GM23338 (cell line): ENCODE measurements at regions not wholly inside any gene's neighbourhood (a gene's known extent, or its start where the extent isn't known, plus 50 kb on each side); places are given as distances from the start of the nearest gene placed in this dataset.

ENCODE experiments used
- CREB1 ChIP-seq: fragments of 250-450 bp; sonication (Bioruptor Pico); IDR thresholded peaks from 2 replicates; pipeline ENCODE4 v1.5.0; 2020; ENCODE audit warnings: low read depth, mild to moderate bottlenecking, moderate library complexity
- EZH2 ChIP-seq: fragments of 200-600 bp; sonication (generic); IDR thresholded peaks from one replicate; pipeline ENCODE4 v1.8.0; 2017; ENCODE audit warnings: antibody characterized with exemption, mild to moderate bottlenecking, low read depth; ENCODE audit not compliant: unreplicated experiment
- EZH2phosphoT487 ChIP-seq: fragments of 200-600 bp; sonication (generic); IDR thresholded peaks from one replicate; pipeline ENCODE4 v1.8.1; 2018; ENCODE audit warnings: antibody characterized with exemption; ENCODE audit not compliant: unreplicated experiment
- JUNB ChIP-seq: IDR thresholded peaks from one replicate; pipeline ENCODE4 v1.6.1; 2016; ENCODE audit warnings: antibody characterized with exemption; ENCODE audit not compliant: unreplicated experiment
- REST ChIP-seq: IDR thresholded peaks from one replicate; pipeline ENCODE4 v1.6.1; 2018; ENCODE audit warnings: antibody characterized with exemption; ENCODE audit not compliant: unreplicated experiment
- STAT1 ChIP-seq: IDR thresholded peaks from one replicate; pipeline ENCODE4 v1.6.1; 2016; ENCODE audit warnings: antibody characterized with exemption; ENCODE audit not compliant: unreplicated experiment
- TF ChIP-seq, protein P1 (sequence below): fragments of 250-450 bp; sonication (Bioruptor Pico); IDR thresholded peaks from 2 replicates; pipeline ENCODE4 v1.5.0; 2020; ENCODE audit warnings: mild to moderate bottlenecking, moderate library complexity

DNA sequence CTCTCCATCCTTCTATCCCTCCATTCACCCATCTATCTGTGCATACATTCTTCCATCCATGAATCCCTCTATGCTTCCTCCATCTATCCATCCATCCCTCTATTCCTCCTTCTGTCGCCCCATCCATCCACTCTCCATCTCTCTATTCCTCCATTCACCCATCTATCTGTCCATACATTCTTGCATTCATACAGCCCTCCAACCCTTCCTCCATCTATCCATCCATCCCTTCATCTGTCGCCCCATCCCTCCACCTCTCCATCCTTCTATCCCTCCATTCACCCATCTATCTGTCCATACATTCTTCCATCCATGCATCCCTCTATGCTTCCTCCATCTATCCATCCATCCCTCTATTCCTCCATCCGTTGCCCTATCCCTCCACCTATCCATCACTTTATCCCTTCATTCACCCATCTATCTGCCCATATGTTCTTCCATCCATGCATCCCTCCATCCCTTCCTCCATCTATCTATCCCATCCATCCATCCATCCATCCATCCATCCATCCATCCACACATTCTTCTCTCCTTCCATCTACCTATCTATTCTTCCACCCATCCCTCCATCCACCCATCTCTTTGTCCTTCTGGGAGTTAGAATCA, 272.5 kb upstream of the TNRC6C start (continued):
- TF ChIP-seq, protein P1, sequence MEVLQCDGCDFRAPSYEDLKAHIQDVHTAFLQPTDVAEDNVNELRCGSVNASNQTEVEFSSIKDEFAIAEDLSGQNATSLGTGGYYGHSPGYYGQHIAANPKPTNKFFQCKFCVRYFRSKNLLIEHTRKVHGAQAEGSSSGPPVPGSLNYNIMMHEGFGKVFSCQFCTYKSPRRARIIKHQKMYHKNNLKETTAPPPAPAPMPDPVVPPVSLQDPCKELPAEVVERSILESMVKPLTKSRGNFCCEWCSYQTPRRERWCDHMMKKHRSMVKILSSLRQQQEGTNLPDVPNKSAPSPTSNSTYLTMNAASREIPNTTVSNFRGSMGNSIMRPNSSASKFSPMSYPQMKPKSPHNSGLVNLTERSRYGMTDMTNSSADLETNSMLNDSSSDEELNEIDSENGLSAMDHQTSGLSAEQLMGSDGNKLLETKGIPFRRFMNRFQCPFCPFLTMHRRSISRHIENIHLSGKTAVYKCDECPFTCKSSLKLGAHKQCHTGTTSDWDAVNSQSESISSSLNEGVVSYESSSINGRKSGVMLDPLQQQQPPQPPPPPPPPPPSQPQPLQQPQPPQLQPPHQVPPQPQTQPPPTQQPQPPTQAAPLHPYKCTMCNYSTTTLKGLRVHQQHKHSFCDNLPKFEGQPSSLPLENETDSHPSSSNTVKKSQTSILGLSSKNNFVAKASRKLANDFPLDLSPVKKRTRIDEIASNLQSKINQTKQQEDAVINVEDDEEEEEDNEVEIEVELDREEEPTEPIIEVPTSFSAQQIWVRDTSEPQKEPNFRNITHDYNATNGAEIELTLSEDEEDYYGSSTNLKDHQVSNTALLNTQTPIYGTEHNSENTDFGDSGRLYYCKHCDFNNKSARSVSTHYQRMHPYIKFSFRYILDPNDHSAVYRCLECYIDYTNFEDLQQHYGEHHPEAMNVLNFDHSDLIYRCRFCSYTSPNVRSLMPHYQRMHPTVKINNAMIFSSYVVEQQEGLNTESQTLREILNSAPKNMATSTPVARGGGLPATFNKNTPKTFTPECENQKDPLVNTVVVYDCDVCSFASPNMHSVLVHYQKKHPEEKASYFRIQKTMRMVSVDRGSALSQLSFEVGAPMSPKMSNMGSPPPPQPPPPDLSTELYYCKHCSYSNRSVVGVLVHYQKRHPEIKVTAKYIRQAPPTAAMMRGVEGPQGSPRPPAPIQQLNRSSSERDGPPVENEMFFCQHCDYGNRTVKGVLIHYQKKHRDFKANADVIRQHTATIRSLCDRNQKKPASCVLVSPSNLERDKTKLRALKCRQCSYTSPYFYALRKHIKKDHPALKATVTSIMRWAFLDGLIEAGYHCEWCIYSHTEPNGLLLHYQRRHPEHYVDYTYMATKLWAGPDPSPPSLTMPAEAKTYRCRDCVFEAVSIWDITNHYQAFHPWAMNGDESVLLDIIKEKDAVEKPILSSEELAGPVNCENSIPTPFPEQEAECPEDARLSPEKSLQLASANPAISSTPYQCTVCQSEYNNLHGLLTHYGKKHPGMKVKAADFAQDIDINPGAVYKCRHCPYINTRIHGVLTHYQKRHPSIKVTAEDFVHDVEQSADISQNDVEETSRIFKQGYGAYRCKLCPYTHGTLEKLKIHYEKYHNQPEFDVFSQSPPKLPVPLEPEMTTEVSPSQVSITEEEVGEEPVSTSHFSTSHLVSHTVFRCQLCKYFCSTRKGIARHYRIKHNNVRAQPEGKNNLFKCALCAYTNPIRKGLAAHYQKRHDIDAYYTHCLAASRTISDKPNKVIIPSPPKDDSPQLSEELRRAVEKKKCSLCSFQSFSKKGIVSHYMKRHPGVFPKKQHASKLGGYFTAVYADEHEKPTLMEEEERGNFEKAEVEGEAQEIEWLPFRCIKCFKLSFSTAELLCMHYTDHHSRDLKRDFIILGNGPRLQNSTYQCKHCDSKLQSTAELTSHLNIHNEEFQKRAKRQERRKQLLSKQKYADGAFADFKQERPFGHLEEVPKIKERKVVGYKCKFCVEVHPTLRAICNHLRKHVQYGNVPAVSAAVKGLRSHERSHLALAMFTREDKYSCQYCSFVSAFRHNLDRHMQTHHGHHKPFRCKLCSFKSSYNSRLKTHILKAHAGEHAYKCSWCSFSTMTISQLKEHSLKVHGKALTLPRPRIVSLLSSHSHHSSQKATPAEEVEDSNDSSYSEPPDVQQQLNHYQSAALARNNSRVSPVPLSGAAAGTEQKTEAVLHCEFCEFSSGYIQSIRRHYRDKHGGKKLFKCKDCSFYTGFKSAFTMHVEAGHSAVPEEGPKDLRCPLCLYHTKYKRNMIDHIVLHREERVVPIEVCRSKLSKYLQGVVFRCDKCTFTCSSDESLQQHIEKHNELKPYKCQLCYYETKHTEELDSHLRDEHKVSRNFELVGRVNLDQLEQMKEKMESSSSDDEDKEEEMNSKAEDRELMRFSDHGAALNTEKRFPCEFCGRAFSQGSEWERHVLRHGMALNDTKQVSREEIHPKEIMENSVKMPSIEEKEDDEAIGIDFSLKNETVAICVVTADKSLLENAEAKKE (CRISPR knock-in tag): no peak
- TF ChIP-seq CREB1 (CRISPR knock-in tag) (no peak), REST (no peak), EZH2 (no peak), JUNB (no peak), EZH2phosphoT487 (no peak), STAT1 (no peak)
